Type B pancreatic cell (in vitro differentiated cells): ENCODE measurements at regions not wholly inside any gene's neighbourhood (a gene's known extent, or its start where the extent isn't known, plus 50 kb on each side); places are given as distances from the start of the nearest gene placed in this dataset.

Source experiments
- DNase-seq: peaks from one replicate; pipeline ENCODE4 v3.0.0; 2021; ENCODE audit warnings: mixed read lengths; ENCODE audit not compliant: unreplicated experiment; ENCODE audit errors: extremely low spot score
- H3K27ac Mint-ChIP-seq: 2 replicates; pipeline ENCODE4 v1.8.0; 2021; ENCODE audit warnings: mild to moderate bottlenecking, mixed read lengths
- H3K27me3 Mint-ChIP-seq: 2 replicates; pipeline ENCODE4 v1.8.0; 2021; ENCODE audit warnings: mixed read lengths
- H3K36me3 Mint-ChIP-seq: 2 replicates; pipeline ENCODE4 v1.8.0; 2021; ENCODE audit warnings: mixed read lengths
- H3K4me1 Mint-ChIP-seq: one replicate; pipeline ENCODE4 v1.8.0; 2021; ENCODE audit warnings: mixed read lengths; ENCODE audit not compliant: unreplicated experiment
- H3K4me3 Mint-ChIP-seq: 2 replicates; pipeline ENCODE4 v1.8.0; 2021; ENCODE audit warnings: mild to moderate bottlenecking, mixed read lengths
- H3K9me3 Mint-ChIP-seq: 2 replicates; pipeline ENCODE4 v1.8.0; 2021; ENCODE audit warnings: mixed read lengths
- CTCF ChIP-seq: fragments of 200-600 bp; sonication (generic); conservative IDR thresholded peaks from 2 replicates; pipeline ENCODE4 v1.5.0; 2021; ENCODE audit warnings: antibody characterized with exemption, mild to moderate bottlenecking

- Mint-ChIP-seq H3K9me3 (peaks cover 6% of the 10 kb centered on the region), H3K27me3 (peaks cover 46% of the 10 kb centered on the region), H3K27ac (no peak overlapping the region), H3K4me1 (no peaks in the 10 kb centered on the region), H3K36me3 (no peaks in the 10 kb centered on the region), H3K4me3 (no peak overlapping the region)
- TF ChIP-seq CTCF, result no peak
- DNase-seq, result no peak
Measured at GRCh38 chr22:26115266-26115665, 54.0 kb upstream of the SEZ6L start.
